ENCODE measurements at regions not wholly inside any gene's neighbourhood (a gene's known extent, or its start where the extent isn't known, plus 50 kb on each side); places are given as distances from the start of the nearest gene placed in this dataset.

DNA sequence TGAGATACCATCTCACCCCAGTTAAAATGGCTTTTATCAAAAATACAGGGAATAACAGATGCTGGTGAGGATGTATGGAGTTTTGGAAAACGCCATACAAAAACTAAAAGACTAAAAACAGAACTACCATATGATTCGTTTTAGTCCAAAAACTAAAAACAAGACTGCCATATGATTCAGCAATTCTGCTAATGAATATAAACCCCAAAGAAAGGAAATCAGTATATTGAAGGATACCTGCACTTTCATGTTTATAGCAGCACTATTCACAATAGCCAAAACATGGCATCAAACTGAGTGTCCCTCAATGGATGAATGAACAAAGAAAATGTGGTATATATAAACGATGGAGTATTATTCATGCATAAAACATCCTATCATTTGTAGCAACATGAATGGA lies 224.4 kb upstream of the MC4R start:
- no peaks in the 10 kb centered on the region for H3K4me1 Mint-ChIP-seq
- no peak overlapping the region for H3K4me3 Mint-ChIP-seq
- no peaks in the 10 kb centered on the region for H3K9me3 Mint-ChIP-seq
- ATAC-seq = no peak
- no peaks in the 10 kb centered on the region for H3K36me3 Mint-ChIP-seq
- H3K27me3 Mint-ChIP-seq = no peaks in the 10 kb centered on the region
- H3K27ac Mint-ChIP-seq = no peak overlapping the region

DNA sequence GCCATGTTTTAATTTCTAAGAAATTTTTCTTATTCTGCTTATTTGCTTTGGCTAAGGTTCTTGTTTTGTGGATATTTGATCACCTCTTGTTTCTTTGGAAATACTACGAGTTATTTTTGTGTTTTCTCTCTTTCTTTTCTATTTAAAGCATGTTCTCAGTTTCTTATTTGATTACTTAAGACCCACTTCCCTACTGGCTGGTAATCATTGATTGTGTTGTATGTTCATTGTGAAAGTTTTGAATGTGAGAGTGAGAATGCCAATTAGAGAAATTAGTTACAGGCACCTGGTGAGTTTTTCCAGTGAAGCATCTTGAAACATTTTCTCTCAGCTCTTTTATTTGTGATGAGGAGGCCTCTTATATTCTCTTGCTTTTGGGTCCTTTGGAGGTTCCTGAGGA lies 226.7 kb upstream of the MC4R start:
- H3K9me3 Mint-ChIP-seq = no peaks in the 10 kb centered on the region
- no peaks in the 10 kb centered on the region for H3K27me3 Mint-ChIP-seq
- no peaks in the 10 kb centered on the region for H3K36me3 Mint-ChIP-seq
- no peak for ATAC-seq
- no peaks in the 10 kb centered on the region for H3K4me1 Mint-ChIP-seq
- no peak overlapping the region for H3K4me3 Mint-ChIP-seq
- H3K27ac Mint-ChIP-seq = no peak overlapping the region

DNA sequence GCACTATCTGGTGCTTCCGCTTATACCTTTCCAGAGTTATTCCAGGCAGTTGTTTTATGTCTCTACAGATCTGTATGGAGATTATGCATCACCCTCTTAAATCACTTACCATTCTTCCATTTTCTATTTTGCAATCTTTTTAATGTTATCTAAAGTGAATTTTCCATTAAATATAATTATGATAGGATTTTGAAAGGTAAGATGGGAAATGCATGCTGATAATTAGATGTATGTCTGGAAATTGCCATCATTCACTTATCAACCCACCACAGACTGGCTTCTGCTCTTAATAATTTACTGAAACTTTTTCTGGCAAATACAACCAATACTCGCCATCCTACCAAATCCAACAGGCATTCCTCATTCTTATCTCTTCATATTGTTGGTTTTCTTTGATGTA lies 227.4 kb upstream of the MC4R start:
- no peaks in the 10 kb centered on the region for H3K9me3 Mint-ChIP-seq
- H3K4me1 Mint-ChIP-seq = no peaks in the 10 kb centered on the region
- no peak overlapping the region for H3K27ac Mint-ChIP-seq
- H3K27me3 Mint-ChIP-seq = no peaks in the 10 kb centered on the region
- H3K4me3 Mint-ChIP-seq = no peak overlapping the region
- H3K36me3 Mint-ChIP-seq = no peaks in the 10 kb centered on the region
- no peak for ATAC-seq

DNA sequence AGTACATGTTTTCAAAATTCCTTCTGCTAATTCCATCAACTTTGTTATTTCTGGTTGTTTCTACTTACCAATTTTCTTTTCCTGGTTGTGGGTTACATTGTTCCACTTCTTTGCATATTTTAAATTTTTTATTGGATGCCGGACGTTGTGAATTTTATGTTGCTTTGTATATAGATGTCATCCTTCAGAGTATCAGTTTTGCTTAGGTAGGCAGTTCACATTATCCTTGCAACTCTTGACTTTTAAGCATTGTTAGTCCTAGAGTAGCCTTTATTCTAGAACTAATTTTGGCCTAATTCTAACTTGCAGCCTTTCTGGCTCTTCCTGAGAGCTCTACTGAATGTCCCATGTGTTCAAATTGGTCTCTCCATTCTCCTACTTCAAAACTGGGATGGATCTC lies 228.7 kb upstream of the MC4R start:
- no peaks in the 10 kb centered on the region for H3K4me1 Mint-ChIP-seq
- H3K36me3 Mint-ChIP-seq = no peaks in the 10 kb centered on the region
- H3K4me3 Mint-ChIP-seq = no peak overlapping the region
- H3K9me3 Mint-ChIP-seq = no peaks in the 10 kb centered on the region
- H3K27ac Mint-ChIP-seq = no peak overlapping the region
- ATAC-seq = no peak
- no peaks in the 10 kb centered on the region for H3K27me3 Mint-ChIP-seq

DNA sequence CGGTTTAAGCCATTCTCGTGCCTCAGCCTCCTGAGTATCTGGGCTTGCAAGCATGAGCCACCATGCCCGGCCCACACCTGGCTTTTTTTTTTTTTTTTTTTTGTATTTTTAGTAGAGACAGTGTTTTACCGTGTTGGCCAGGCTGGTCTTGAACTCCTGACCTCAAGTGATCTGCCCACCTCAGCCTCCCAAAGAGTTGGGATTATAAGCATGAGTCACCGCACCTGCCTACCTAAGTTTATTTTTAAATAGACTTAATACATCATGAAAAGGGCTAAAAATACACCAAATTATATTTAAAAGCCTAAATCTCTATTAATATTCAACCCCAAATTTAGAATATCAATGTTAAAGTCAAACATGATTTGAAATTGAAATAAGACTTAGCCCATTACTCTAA lies 250.8 kb upstream of the MC4R start:
- no peak overlapping the region for H3K4me3 Mint-ChIP-seq
- H3K9me3 Mint-ChIP-seq = no peaks in the 10 kb centered on the region
- no peak for ATAC-seq
- no peaks in the 10 kb centered on the region for H3K4me1 Mint-ChIP-seq
- no peaks in the 10 kb centered on the region for H3K36me3 Mint-ChIP-seq
- no peaks in the 10 kb centered on the region for H3K27me3 Mint-ChIP-seq
- no peak overlapping the region for H3K27ac Mint-ChIP-seq

DNA sequence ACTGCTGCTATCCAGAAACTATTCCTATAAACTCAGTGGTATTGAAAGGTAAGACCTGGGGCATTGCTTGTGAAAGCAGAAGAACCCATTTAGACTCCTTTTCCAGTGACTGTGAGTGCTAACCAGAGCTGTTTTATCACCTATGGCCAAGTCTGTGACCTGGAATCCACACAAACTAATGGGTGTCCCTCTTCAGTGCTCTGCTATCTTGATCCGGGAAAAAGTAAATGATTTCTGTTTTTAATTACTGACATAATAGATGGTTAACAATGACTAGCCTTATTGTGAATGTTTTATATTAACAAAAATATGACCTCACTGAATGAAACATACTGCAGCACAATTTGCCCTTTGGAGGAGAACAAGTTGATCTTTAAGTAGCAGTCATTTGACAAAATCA lies 251.6 kb upstream of the MC4R start:
- Mint-ChIP-seq H3K4me3 (no peak overlapping the region), H3K9me3 (no peaks in the 10 kb centered on the region), H3K27me3 (no peaks in the 10 kb centered on the region), H3K27ac (no peak overlapping the region), H3K4me1 (no peaks in the 10 kb centered on the region), H3K36me3 (no peaks in the 10 kb centered on the region)
- no peak for ATAC-seq

DNA sequence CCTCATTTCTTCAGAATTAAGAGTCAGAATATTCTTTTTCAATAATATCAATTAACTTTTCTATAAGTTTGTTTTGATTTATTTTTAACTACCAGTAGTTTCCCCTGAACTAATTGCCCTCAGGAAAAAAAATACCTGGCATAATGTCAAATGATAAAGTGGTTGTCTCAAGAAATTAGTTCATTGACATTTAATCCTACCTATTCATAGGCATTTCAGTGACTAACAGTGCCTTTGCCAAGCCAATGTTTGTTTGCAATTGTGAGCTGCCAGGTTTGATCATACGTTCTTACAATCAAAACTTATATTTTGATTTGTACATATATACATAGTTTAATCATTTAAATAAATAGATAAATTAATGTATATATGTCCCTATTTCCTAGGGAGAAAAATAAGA lies 267.3 kb upstream of the MC4R start:
- no peak overlapping the region for H3K4me3 Mint-ChIP-seq
- no peak overlapping the region for H3K27ac Mint-ChIP-seq
- no peaks in the 10 kb centered on the region for H3K4me1 Mint-ChIP-seq
- no peak for ATAC-seq
- H3K27me3 Mint-ChIP-seq = no peaks in the 10 kb centered on the region
- no peaks in the 10 kb centered on the region for H3K36me3 Mint-ChIP-seq
- H3K9me3 Mint-ChIP-seq = peaks cover 4% of the 10 kb centered on the region

DNA sequence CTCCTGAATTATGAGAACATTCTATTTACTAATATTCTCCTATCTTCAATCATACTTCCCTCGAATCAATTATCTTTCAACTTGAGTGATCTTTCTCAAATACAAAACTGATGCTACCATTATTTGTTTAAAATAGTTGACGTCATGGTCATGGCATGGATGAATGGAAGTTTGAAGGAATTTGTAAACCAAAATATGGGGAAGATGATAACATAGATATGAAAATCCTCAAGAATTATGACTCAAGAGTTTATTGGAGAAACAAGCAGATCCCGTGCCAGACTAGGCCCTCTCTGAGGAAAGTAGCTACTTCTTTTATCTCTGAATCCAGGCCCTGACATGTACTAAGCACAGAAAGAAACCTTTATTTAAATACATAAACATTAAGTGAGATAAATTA lies 270.4 kb upstream of the MC4R start:
- no peak overlapping the region for H3K4me3 Mint-ChIP-seq
- H3K27me3 Mint-ChIP-seq = no peaks in the 10 kb centered on the region
- H3K4me1 Mint-ChIP-seq = no peaks in the 10 kb centered on the region
- H3K9me3 Mint-ChIP-seq = peaks cover 4% of the 10 kb centered on the region
- no peak overlapping the region for H3K27ac Mint-ChIP-seq
- H3K36me3 Mint-ChIP-seq = no peaks in the 10 kb centered on the region
- no peak for ATAC-seq

DNA sequence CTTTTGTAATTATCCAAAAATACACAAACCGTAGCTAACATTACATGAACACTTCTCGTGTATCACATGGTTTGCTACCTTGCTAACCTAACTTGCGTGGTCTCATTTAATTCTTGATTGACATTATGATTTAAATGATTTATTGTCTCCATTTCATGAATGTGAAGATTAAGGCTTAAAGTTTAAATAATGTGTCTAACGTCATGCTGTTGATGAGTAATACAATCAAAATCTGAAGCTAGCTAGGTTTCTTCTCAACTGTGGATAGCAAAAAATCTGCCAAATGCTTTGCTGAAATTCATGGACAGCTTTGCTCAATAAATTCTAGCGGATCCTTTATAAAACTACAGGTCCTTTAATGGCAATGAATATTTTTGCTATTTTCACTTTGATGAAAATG lies 274.1 kb upstream of the MC4R start:
- ATAC-seq = no peak
- Mint-ChIP-seq H3K36me3 (no peaks in the 10 kb centered on the region), H3K9me3 (no peaks in the 10 kb centered on the region), H3K27me3 (no peaks in the 10 kb centered on the region), H3K4me1 (no peaks in the 10 kb centered on the region), H3K4me3 (no peak overlapping the region), H3K27ac (no peak overlapping the region)

DNA sequence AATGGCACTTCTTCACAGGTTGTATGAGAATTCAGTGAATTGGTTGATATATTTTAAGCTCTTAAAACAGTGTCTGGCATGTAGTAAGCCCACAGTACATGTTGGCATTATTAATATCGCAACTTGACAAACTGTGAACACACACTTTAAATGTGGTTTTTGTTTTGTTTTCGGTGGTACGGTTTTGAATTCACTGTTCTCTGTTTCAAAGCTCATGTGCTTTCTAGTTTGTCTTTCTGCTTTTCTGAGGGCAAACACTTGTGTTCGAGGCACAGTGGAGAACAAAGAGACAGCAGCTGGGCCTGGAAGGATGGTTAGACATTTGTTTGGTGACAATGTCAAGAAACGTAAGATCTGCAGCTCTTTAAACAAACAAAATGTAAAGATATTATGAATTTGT lies 276.5 kb upstream of the MC4R start:
- Mint-ChIP-seq H3K4me3 (no peak overlapping the region), H3K4me1 (no peaks in the 10 kb centered on the region), H3K27ac (no peak overlapping the region), H3K36me3 (no peaks in the 10 kb centered on the region), H3K27me3 (no peaks in the 10 kb centered on the region), H3K9me3 (no peaks in the 10 kb centered on the region)
- no peak for ATAC-seq

DNA sequence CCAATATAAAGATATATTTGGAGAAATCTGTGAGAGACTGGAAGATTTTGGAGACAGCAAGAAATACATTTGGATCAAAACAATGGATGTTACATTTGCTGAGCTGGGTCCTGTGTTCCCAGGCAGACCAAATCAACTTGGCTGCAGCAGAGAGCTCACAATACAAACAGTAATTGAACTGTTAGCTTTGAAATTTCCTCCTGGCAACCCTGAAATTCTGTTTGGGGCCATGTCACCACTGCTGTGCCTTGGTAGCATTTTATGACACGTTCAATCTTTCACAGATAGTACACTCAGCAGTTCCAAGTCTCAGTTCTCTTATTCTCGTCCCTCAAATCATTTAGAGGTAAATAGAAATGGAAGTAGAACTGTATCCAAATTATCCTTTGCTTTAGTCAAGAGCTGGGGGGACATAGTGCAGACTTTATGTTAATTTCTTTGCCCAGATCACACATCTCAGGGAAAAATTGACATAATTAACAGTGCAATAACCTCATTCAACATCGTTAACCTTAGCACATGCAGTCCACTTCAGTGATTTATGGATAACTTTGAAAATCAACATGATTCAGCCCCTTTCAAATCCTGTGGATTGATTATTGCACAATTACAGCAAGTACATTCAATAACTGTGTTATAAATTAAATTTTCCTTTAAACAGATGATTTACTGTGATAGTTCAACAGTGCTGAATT lies 277.4 kb upstream of the MC4R start:
- Mint-ChIP-seq H3K27ac (no peak overlapping the region), H3K4me3 (no peak overlapping the region), H3K9me3 (no peaks in the 10 kb centered on the region), H3K4me1 (no peaks in the 10 kb centered on the region), H3K36me3 (no peaks in the 10 kb centered on the region), H3K27me3 (no peaks in the 10 kb centered on the region)
- ATAC-seq = no peak

DNA sequence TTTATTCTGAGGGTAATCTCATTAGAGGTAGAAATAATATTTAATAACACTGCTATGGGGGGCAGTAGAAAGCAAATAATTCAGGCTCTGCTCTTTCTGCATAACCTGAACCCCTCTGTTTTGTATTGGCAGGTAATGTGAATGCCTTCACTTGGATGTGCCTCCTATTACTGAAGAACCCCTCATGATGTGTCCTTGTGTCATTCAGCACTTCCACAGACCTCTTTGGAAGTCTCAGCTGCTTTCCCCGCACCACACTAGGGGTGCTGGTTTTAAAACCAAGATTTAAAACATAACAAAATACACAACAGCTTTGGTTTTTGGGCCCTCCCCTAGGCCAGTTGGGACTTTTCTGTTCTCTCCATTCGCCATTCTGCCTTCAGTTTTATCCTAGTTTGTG lies 281.7 kb upstream of the MC4R start:
- Mint-ChIP-seq H3K27me3 (no peaks in the 10 kb centered on the region), H3K4me3 (no peak overlapping the region), H3K4me1 (peaks cover 8% of the 10 kb centered on the region), H3K9me3 (no peaks in the 10 kb centered on the region), H3K27ac (no peak overlapping the region), H3K36me3 (no peaks in the 10 kb centered on the region)
- no peak for ATAC-seq

DNA sequence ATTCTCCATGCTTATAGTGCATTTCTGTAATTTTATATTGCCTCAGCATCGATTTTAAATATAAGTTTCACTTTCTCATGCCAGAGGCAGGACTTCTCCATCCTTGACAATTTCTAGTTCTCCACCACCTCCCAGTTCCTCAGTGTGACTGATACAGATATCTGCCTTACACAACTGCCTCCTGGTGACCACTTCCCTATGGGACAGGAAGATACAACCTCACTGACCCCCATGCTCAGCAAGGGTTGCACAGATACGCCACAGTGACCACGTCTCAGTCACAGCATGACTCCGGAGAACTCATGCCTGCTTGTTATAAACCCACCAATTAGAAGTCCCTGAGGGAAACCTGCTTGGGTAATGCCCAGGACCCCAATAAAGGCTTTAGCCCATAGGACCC lies 284.0 kb upstream of the MC4R start:
- no peaks in the 10 kb centered on the region for H3K27me3 Mint-ChIP-seq
- no peaks in the 10 kb centered on the region for H3K9me3 Mint-ChIP-seq
- H3K36me3 Mint-ChIP-seq = no peaks in the 10 kb centered on the region
- no peak overlapping the region for H3K4me3 Mint-ChIP-seq
- no peak overlapping the region for H3K27ac Mint-ChIP-seq
- ATAC-seq = no peak
- H3K4me1 Mint-ChIP-seq = peaks cover 8% of the 10 kb centered on the region

DNA sequence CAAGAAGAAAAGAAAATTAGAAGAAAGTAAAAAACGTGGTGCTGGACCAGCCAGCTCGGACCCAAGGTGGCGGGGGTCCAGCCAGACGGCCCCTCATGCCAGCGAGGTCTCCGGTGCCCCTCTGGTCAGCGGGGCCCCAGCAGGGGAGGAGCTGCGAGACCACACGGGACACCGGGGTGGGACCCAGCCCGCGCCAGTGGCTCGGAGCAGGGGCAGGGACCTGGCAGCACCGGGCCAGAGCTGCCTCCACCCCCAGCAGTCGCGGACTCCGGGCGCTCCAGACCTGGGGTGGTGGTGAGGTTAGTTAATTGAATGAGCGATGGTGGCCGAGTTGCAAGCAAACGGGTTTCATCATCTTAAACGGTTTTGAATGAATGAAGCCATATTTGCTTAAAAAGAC lies 289.9 kb upstream of the MC4R start:
- ATAC-seq = no peak
- H3K4me3 Mint-ChIP-seq = no peak overlapping the region
- H3K27me3 Mint-ChIP-seq = no peaks in the 10 kb centered on the region
- H3K9me3 Mint-ChIP-seq = no peaks in the 10 kb centered on the region
- no peaks in the 10 kb centered on the region for H3K4me1 Mint-ChIP-seq
- H3K36me3 Mint-ChIP-seq = no peaks in the 10 kb centered on the region
- H3K27ac Mint-ChIP-seq = no peak overlapping the region

DNA sequence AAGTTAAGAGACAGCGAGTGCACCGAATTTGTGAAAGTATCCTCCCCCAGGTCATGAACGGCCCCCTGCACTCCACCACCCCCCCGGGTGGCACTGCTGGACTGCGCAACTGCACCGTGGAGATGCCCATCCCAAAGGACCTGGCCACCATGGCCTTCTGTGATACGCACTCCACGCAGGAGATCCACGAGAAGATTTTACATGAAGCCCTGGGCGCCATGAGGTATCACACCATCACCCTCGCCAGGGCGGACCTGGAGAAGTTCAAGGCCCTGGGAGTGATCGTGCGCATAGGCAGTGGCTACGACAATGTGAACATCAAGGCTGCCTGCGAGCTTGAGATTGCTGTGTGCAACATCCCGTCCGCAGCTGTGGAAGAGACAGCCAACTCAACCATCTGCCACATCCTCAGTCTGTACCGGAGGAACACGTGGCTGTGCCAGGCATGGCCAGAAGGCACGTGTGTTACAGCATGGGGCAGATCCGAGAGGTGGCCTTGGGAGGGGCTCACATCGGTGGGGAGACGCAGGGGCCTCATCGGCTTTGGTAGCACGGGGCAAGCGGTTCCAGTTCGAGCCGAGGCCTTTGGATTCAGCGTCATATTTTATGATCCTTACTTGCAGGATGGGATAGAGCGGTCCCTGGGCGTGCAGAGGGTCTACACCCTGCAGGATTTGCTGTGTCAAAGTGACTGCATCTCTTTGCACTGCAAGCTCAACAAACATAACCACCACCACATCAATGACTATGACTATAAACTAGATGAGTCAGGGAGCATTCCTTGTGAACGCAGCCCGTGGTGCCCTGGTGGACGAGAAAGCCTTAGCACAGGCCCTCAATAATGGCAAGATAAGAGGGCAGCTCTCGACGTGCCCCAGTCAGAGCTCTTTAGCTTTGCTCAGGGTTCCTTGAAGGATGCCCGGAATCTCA lies 290.8 kb upstream of the MC4R start:
- H3K27ac Mint-ChIP-seq = no peak overlapping the region
- H3K9me3 Mint-ChIP-seq = no peaks in the 10 kb centered on the region
- H3K36me3 Mint-ChIP-seq = no peaks in the 10 kb centered on the region
- no peaks in the 10 kb centered on the region for H3K27me3 Mint-ChIP-seq
- H3K4me1 Mint-ChIP-seq = no peaks in the 10 kb centered on the region
- H3K4me3 Mint-ChIP-seq = no peak overlapping the region
- ATAC-seq = peak; percentile 34

DNA sequence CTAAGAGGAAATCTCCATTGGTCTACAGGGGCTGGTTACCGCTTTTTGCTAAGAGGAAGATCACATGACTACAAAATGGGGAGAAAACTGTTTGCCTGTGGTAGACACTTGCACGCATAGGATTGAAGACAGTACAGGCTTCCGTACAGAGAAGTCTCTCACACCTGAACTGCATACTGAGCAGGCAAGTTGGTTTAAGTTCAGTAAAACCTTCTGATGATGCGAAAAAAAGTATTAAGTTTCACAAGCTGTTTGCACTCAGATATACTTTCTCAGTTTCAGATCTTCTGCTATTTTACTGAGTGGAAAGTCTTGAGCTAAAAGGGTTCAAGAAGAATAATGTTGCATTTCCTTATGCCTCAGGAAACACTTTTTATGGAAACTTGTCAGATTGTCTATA lies 292.2 kb upstream of the MC4R start:
- H3K4me3 Mint-ChIP-seq = no peak overlapping the region
- no peaks in the 10 kb centered on the region for H3K36me3 Mint-ChIP-seq
- H3K27ac Mint-ChIP-seq = no peak overlapping the region
- no peaks in the 10 kb centered on the region for H3K9me3 Mint-ChIP-seq
- no peak for ATAC-seq
- no peaks in the 10 kb centered on the region for H3K4me1 Mint-ChIP-seq
- no peaks in the 10 kb centered on the region for H3K27me3 Mint-ChIP-seq

Data from stimulated activated memory B cell treated with anti-CD40 and anti-IgM and Interleukin-4, amounts not matched to agents 10 μg/mL and 1 μg/mL and 100 μg/mL, for 72 hours (primary cell).